GM12878 (cell line): ENCODE measurements at regions not wholly inside any gene's neighbourhood (a gene's known extent, or its start where the extent isn't known, plus 50 kb on each side); places are given as distances from the start of the nearest gene placed in this dataset.

Experiments
- GABPA ChIP-seq: IDR thresholded peaks from 2 replicates; pipeline ENCODE4 v1.6.1; 2014; ENCODE audit warnings: antibody characterized with exemption, low read depth, mild to moderate bottlenecking, inconsistent platforms
- JUND ChIP-seq: IDR thresholded peaks from 2 replicates; pipeline ENCODE4 v1.6.1; 2012; ENCODE audit warnings: low read depth, mild to moderate bottlenecking, low read length, improper control_type of control experiment, moderate library complexity
- NBN ChIP-seq: fragments of 450-650 bp; IDR thresholded peaks from 2 replicates; pipeline ENCODE4 v1.6.1; 2016
- SMAD1 ChIP-seq: fragments of 450-650 bp; IDR thresholded peaks from 2 replicates; pipeline ENCODE4 v1.6.1; 2018; ENCODE audit warnings: mild to moderate bottlenecking, low read depth; ENCODE audit not compliant: partially characterized antibody
- SMC3 ChIP-seq: IDR thresholded peaks from 2 replicates; pipeline ENCODE4 v1.6.1; 2011; ENCODE audit warnings: low read length, improper control_type of control experiment, borderline replicate concordance
- SREBF1 ChIP-seq: IDR thresholded peaks from 2 replicates; pipeline ENCODE4 v1.6.1; 2012; ENCODE audit warnings: mild to moderate bottlenecking, low read length
- TAF1 ChIP-seq: IDR thresholded peaks from 2 replicates; pipeline ENCODE4 v1.6.1; 2011; ENCODE audit warnings: mild to moderate bottlenecking, low read depth, low read length, borderline replicate concordance
- TF ChIP-seq, protein P1 (sequence below), 3 experiments: IDR thresholded peaks in 2 of 3; conservative IDR thresholded peaks in 1 of 3; 2 replicates each; pipeline ENCODE4 v1.5.1; 2011; ENCODE audit warnings: low read depth in 3 of 3, low read length in 3 of 3, mild to moderate bottlenecking in 3 of 3, control low read depth in 2 of 3, moderate library complexity in 2 of 3, inconsistent platforms in 1 of 3, mixed read lengths in 1 of 3; ENCODE audit not compliant: control insufficient read depth in 2 of 3, insufficient read depth in 1 of 3; ENCODE audit errors: extremely low read depth in 1 of 3
- TF ChIP-seq, protein P2 (sequence below): fragments of 450-650 bp; formaldehyde crosslinking; IDR thresholded peaks from 2 replicates; pipeline ENCODE4 v1.4.0; 2020; ENCODE audit warnings: mild to moderate bottlenecking, moderate library complexity
- TF ChIP-seq, protein P3 (sequence below): fragments of 450-650 bp; IDR thresholded peaks from 2 replicates; pipeline ENCODE4 v1.6.1; 2016; ENCODE audit warnings: mild to moderate bottlenecking
- TF ChIP-seq, protein P4 (sequence below): fragments of 450-650 bp; formaldehyde crosslinking; IDR thresholded peaks from 2 replicates; pipeline ENCODE4 v1.5.0; 2022; ENCODE audit warnings: mild to moderate bottlenecking, missing genetic modification characterization

DNA sequence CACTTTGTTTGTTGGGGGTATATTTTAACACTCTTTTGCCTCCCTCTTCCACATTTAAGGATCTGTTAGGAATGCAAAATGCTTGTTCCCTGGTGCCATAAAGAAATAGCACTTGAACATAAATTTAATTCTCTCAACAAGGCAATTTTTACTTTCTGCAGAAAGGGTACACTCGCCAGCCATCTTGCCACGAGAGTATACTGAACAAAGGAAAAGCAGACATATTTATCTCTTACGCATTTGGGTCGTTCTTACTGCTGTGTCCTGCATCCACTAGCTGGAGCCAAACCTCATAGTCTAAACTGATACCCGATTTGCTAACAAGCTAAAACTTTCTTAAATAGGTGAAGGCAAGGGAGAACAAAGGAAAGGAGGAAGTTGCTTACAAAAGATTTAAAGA lies 129.5 kb downstream of the B3GNT2 start:
- no peak for TF ChIP-seq GABPA
- TF ChIP-seq, protein P1, sequence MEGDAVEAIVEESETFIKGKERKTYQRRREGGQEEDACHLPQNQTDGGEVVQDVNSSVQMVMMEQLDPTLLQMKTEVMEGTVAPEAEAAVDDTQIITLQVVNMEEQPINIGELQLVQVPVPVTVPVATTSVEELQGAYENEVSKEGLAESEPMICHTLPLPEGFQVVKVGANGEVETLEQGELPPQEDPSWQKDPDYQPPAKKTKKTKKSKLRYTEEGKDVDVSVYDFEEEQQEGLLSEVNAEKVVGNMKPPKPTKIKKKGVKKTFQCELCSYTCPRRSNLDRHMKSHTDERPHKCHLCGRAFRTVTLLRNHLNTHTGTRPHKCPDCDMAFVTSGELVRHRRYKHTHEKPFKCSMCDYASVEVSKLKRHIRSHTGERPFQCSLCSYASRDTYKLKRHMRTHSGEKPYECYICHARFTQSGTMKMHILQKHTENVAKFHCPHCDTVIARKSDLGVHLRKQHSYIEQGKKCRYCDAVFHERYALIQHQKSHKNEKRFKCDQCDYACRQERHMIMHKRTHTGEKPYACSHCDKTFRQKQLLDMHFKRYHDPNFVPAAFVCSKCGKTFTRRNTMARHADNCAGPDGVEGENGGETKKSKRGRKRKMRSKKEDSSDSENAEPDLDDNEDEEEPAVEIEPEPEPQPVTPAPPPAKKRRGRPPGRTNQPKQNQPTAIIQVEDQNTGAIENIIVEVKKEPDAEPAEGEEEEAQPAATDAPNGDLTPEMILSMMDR (IDR thresholded peaks at IDR 0.05 in 2 of 3, conservative IDR thresholded peaks at IDR 0.05 in 1 of 3; ENCODE audit: control insufficient read depth in 2 of 3, extremely low read depth in 1 of 3, insufficient read depth in 1 of 3, low read depth in 3 of 3, low read length in 3 of 3): no peak
- TF ChIP-seq, protein P2, sequence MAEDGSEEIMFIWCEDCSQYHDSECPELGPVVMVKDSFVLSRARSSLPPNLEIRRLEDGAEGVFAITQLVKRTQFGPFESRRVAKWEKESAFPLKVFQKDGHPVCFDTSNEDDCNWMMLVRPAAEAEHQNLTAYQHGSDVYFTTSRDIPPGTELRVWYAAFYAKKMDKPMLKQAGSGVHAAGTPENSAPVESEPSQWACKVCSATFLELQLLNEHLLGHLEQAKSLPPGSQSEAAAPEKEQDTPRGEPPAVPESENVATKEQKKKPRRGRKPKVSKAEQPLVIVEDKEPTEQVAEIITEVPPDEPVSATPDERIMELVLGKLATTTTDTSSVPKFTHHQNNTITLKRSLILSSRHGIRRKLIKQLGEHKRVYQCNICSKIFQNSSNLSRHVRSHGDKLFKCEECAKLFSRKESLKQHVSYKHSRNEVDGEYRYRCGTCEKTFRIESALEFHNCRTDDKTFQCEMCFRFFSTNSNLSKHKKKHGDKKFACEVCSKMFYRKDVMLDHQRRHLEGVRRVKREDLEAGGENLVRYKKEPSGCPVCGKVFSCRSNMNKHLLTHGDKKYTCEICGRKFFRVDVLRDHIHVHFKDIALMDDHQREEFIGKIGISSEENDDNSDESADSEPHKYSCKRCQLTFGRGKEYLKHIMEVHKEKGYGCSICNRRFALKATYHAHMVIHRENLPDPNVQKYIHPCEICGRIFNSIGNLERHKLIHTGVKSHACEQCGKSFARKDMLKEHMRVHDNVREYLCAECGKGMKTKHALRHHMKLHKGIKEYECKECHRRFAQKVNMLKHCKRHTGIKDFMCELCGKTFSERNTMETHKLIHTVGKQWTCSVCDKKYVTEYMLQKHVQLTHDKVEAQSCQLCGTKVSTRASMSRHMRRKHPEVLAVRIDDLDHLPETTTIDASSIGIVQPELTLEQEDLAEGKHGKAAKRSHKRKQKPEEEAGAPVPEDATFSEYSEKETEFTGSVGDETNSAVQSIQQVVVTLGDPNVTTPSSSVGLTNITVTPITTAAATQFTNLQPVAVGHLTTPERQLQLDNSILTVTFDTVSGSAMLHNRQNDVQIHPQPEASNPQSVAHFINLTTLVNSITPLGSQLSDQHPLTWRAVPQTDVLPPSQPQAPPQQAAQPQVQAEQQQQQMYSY (CRISPR knock-in tag): no peak
- TF ChIP-seq SMAD1: no peak
- no peak for TF ChIP-seq SREBF1
- no peak for TF ChIP-seq NBN
- TF ChIP-seq, protein P3, sequence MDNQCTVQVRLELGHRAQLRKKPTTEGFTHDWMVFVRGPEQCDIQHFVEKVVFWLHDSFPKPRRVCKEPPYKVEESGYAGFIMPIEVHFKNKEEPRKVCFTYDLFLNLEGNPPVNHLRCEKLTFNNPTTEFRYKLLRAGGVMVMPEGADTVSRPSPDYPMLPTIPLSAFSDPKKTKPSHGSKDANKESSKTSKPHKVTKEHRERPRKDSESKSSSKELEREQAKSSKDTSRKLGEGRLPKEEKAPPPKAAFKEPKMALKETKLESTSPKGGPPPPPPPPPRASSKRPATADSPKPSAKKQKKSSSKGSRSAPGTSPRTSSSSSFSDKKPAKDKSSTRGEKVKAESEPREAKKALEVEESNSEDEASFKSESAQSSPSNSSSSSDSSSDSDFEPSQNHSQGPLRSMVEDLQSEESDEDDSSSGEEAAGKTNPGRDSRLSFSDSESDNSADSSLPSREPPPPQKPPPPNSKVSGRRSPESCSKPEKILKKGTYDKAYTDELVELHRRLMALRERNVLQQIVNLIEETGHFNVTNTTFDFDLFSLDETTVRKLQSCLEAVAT: no peak
- TF ChIP-seq, protein P4, sequence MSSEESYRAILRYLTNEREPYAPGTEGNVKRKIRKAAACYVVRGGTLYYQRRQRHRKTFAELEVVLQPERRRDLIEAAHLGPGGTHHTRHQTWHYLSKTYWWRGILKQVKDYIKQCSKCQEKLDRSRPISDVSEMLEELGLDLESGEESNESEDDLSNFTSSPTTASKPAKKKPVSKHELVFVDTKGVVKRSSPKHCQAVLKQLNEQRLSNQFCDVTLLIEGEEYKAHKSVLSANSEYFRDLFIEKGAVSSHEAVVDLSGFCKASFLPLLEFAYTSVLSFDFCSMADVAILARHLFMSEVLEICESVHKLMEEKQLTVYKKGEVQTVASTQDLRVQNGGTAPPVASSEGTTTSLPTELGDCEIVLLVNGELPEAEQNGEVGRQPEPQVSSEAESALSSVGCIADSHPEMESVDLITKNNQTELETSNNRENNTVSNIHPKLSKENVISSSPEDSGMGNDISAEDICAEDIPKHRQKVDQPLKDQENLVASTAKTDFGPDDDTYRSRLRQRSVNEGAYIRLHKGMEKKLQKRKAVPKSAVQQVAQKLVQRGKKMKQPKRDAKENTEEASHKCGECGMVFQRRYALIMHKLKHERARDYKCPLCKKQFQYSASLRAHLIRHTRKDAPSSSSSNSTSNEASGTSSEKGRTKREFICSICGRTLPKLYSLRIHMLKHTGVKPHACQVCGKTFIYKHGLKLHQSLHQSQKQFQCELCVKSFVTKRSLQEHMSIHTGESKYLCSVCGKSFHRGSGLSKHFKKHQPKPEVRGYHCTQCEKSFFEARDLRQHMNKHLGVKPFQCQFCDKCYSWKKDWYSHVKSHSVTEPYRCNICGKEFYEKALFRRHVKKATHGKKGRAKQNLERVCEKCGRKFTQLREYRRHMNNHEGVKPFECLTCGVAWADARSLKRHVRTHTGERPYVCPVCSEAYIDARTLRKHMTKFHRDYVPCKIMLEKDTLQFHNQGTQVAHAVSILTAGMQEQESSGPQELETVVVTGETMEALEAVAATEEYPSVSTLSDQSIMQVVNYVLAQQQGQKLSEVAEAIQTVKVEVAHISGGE (CRISPR knock-in tag): no peak
- no peak for TF ChIP-seq TAF1
- no peak for TF ChIP-seq JUND
- TF ChIP-seq SMC3: no peak
